Activated CD8-positive, alpha-beta T cell treated with anti-CD3 and anti-CD28 coated beads, Interleukin-2, amount 10 ng/mL, durations not matched to agents 7 days and 5 days (primary cell): ENCODE measurements at regions not wholly inside any gene's neighbourhood (a gene's known extent, or its start where the extent isn't known, plus 50 kb on each side); places are given as distances from the start of the nearest gene placed in this dataset.

Experiments
- ATAC-seq: fragments of 150-1000 bp; cut with Tn5 transposase; one replicate; pipeline ENCODE4 v1.10.0; 2021; ENCODE audit warnings: moderate library complexity
- CTCF ChIA-PET: fragments of 350-600 bp; sonication (Branson Sonifier 250); formaldehyde crosslinking; loops from one replicate; lab custom pipeline; 2021; ENCODE audit warnings: antibody characterized with exemption; lab: Charles Lee
- POLR2A ChIA-PET: fragments of 350-600 bp; sonication (Branson Sonifier 250); formaldehyde crosslinking; loops from one replicate; lab custom pipeline; 2021; ENCODE audit warnings: antibody characterized with exemption; lab: Charles Lee
- DNase-seq: peaks from one replicate; pipeline ENCODE4 v3.0.0-alpha.2; 2020
- H3K27ac Mint-ChIP-seq: one replicate; pipeline ENCODE4 v1.8.0; 2021; ENCODE audit warnings: mild to moderate bottlenecking, mixed read lengths
- H3K27me3 Mint-ChIP-seq: one replicate; pipeline ENCODE4 v1.8.0; 2021; ENCODE audit warnings: low read depth, mixed read lengths
- H3K36me3 Mint-ChIP-seq: one replicate; pipeline ENCODE4 v1.8.0; 2021; ENCODE audit warnings: low read depth, mixed read lengths
- H3K4me1 Mint-ChIP-seq: one replicate; pipeline ENCODE4 v1.8.0; 2021; ENCODE audit warnings: low read depth, mixed read lengths
- H3K4me3 Mint-ChIP-seq: one replicate; pipeline ENCODE4 v1.8.0; 2021; ENCODE audit warnings: mild to moderate bottlenecking, mixed read lengths
- H3K9me3 Mint-ChIP-seq: one replicate; pipeline ENCODE4 v1.8.0; 2022; ENCODE audit warnings: mixed read lengths; ENCODE audit not compliant: insufficient read depth

DNA sequence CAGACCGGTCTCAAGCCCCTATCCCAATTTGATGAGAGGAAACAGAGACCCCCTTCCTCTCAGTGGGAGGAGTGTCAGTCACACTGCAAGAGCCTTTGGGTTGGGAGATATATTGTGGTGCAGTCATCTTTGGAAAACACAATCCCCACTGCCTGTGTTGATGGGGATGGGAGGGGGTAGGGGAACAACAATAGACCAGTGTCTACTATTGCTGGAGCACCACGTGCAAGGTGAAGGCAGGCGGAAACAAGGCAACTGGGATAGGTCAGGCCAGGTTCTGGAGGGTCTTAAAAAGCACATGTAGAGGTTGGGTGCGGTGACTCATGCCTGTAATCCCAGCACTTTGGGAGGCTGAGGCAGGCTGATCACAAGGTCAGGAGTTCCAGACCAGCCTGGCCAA lies 127.9 kb downstream of the ZFP36L2 start:
- Mint-ChIP-seq H3K36me3 (peaks cover 13% of the 10 kb centered on the region), H3K27me3 (no peaks in the 10 kb centered on the region), H3K9me3 (no peaks in the 10 kb centered on the region), H3K27ac (no peak overlapping the region), H3K4me3 (no peak overlapping the region), H3K4me1 (no peaks in the 10 kb centered on the region)
- DNase-seq (no peak), ATAC-seq (no peak)
- POLR2A ChIA-PET, result no interaction called here
- CTCF ChIA-PET, result interaction anchor here (0.5 kb wide), 1 partner anchor 385 kb away, joined by 3 read pairs; no protein-coding TSS in a partner anchor

DNA sequence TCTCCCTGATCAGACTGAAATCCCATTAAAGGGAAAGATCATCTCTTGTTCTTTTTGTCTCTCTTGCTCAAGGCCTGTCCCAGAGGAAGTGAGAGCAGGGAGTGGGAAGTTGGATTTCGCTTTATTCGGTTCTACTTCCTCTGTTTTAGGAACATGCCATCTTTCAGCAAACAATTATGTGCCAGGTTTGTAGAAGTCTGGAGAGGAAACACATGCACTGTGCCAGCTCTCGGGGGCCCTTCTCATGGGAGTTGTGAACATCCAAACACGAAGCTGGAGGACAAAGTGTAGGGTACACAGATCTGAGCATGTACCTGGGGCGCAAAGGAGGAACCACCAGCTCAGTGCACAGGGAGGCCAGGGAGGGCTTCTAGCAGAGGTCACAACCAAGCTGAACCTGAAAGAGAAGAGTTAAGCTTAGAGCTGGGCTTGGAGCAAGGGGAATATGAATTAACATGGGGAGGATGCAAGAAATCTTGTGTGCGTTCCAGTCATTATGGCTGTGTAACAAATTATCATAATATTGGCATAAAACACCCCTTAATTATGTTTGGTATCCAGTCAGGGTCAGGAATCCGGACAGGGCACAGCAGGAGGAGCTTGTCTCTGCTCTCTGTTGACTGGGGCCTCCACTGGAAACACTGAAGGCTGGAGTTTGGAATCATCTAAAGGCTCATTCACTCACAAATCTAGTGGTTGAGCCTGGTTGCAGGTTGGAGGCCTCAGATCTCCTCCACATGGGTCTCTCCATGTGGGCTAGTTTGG lies 128.6 kb downstream of the ZFP36L2 start:
- peaks cover 13% of the 10 kb centered on the region for H3K36me3 Mint-ChIP-seq
- H3K9me3 Mint-ChIP-seq, result no peaks in the 10 kb centered on the region
- CTCF ChIA-PET, result no interaction called here
- POLR2A ChIA-PET, result no interaction called here
- no peak overlapping the region for H3K4me3 Mint-ChIP-seq
- no peak overlapping the region for H3K27ac Mint-ChIP-seq
- H3K27me3 Mint-ChIP-seq, result no peaks in the 10 kb centered on the region
- DNase-seq, result no peak
- no peak for ATAC-seq
- no peaks in the 10 kb centered on the region for H3K4me1 Mint-ChIP-seq

DNA sequence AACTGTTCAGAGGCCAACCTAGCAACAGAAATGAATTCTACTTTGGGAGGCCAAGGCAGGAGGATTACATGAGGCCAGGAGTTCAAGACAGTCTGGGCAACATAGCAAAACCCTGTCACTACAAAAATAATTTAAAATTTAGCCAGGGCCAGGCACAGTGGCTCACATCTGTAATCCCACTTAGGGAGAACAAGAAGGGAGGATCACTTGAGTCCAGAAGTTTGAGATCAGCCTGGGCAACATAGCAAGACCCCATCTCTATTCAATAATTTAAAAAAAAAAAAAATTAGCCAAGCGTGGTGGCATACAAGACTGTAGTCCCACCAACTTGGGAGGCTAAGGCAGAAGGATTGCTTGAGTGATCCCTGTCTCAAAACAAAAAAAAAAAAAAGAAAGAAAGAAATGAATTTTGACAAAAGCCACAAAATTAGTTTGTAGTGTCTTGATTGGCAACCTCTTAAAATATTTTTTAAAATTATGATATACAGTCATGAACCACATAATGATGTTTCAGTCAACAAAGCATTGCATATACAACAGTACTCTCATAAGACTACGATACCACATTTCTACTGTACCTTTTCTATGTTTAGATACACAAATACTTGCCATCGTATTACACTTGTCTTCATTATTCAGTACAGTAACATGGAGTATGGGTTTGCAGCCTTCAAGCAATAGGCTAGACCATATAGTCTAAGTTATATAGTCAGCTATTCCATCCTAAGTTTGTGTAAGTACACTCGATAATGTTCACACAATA lies 130.7 kb downstream of the ZFP36L2 start:
- Mint-ChIP-seq H3K4me1 (no peaks in the 10 kb centered on the region), H3K4me3 (no peak overlapping the region), H3K9me3 (no peaks in the 10 kb centered on the region), H3K27me3 (no peaks in the 10 kb centered on the region), H3K36me3 (peaks cover 18% of the 10 kb centered on the region), H3K27ac (no peak overlapping the region)
- POLR2A ChIA-PET, result no interaction called here
- CTCF ChIA-PET, result no interaction called here
- no peak for DNase-seq
- no peak for ATAC-seq

GRCh38 chr2:43092520-43093179 lies 133.8 kb downstream of the ZFP36L2 start:
- Mint-ChIP-seq H3K4me3 (no peak overlapping the region), H3K27me3 (no peaks in the 10 kb centered on the region), H3K27ac (no peak overlapping the region), H3K36me3 (peaks cover 18% of the 10 kb centered on the region), H3K4me1 (no peaks in the 10 kb centered on the region), H3K9me3 (no peaks in the 10 kb centered on the region)
- ChIA-PET POLR2A (no interaction called here), CTCF (interaction anchor here (1.0 kb wide), 1 partner anchor 137 kb away, joined by 4 read pairs; no protein-coding TSS in a partner anchor)
- DNase-seq (no peak), ATAC-seq (no peak)

DNA sequence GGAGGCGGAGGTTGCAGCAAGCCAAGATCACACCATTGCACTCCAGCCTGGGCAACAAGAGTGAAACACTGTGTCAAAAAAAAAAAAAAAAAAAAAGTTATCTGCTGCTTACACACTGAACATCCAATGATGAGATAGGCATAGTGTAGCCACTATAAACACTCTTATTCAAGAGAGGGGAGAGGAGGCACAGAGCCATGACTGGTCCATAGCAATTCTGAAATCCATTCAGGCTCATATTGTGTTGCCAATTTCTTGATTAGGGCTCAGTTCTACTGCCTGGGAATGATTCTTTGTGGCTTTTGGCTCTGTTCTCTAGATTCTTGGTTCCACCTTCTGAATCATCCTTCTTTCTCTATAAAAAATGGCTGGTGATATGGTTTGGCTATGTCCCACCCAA lies 136.1 kb downstream of the ZFP36L2 start:
- no peak for DNase-seq
- Mint-ChIP-seq H3K36me3 (peaks cover 10% of the 10 kb centered on the region), H3K27me3 (no peaks in the 10 kb centered on the region), H3K4me3 (no peak overlapping the region), H3K4me1 (no peaks in the 10 kb centered on the region), H3K9me3 (no peaks in the 10 kb centered on the region), H3K27ac (no peak overlapping the region)
- POLR2A ChIA-PET, result no interaction called here
- CTCF ChIA-PET, result no interaction called here
- no peak for ATAC-seq

DNA sequence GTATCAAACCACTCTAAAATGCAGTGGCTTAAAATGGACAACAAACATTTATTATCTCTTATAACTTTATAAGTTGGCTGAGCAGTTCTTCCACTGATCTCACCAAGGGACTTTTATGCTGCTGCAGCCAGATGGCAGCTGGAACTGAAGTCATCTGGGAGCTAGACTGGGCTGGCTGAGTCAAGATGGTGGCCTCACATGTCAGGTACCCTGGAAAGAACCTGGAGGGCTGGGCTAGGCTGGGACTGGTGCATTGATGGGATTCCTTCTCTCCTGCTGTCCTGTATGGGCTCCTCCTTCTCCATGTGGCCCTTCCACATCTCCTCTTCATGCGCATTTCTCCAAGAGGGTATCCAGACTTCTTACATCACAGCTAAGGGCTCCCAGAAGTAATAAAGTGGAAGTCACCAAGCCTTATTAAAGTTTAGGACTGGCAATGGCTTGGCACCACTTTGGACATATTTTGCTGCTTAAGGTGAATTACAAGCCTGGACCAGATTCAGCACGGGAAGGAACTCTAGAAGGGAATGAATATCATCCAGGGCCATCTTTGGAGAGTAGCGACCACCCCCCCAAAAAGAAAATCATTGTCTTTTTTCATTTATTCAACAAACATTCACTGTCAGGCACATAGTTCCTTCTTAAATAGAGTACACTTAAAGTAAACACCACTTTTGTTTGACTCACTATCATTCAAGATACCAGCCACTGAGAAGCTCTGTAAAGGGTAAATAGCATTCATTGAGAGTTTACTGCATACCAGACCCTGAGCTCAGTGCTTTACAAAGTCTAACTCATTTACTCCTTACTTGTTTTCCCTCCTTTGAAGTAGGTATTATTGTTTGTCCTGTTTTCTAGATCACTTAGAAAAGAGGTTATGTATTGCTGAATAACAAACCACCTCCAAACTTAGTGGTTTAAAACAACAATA lies 138.0 kb downstream of the ZFP36L2 start:
- Mint-ChIP-seq H3K9me3 (no peaks in the 10 kb centered on the region), H3K4me1 (no peaks in the 10 kb centered on the region), H3K4me3 (no peak overlapping the region), H3K27ac (no peak overlapping the region), H3K36me3 (peaks cover 4% of the 10 kb centered on the region), H3K27me3 (no peaks in the 10 kb centered on the region)
- ChIA-PET POLR2A (no interaction called here), CTCF (no interaction called here)
- DNase-seq (no peak), ATAC-seq (no peak)

DNA sequence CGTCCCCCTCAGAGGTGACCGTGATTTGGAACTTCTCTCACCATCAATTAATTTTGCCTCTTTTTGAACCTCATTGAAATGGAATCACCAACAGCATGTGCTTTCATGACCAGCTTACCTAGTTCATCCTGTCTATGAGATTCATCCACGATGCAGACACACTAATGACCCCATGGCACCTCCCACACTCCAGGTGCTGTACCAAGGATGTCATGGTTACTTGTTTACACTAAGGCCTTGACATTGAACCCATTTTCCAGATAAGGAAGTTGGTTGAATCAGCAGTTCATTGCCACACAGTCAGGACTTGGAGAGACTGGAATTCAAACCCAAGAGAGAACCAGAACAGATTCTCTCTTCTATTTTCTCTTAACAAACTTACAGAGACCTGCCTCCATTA lies 139.0 kb downstream of the ZFP36L2 start:
- peaks cover 2% of the 10 kb centered on the region for H3K4me1 Mint-ChIP-seq
- no peak for ATAC-seq
- ChIA-PET POLR2A (no interaction called here), CTCF (no interaction called here)
- no peak overlapping the region for H3K4me3 Mint-ChIP-seq
- no peaks in the 10 kb centered on the region for H3K27me3 Mint-ChIP-seq
- no peak for DNase-seq
- peaks cover 3% of the 10 kb centered on the region for H3K36me3 Mint-ChIP-seq
- no peak overlapping the region for H3K27ac Mint-ChIP-seq
- no peaks in the 10 kb centered on the region for H3K9me3 Mint-ChIP-seq

DNA sequence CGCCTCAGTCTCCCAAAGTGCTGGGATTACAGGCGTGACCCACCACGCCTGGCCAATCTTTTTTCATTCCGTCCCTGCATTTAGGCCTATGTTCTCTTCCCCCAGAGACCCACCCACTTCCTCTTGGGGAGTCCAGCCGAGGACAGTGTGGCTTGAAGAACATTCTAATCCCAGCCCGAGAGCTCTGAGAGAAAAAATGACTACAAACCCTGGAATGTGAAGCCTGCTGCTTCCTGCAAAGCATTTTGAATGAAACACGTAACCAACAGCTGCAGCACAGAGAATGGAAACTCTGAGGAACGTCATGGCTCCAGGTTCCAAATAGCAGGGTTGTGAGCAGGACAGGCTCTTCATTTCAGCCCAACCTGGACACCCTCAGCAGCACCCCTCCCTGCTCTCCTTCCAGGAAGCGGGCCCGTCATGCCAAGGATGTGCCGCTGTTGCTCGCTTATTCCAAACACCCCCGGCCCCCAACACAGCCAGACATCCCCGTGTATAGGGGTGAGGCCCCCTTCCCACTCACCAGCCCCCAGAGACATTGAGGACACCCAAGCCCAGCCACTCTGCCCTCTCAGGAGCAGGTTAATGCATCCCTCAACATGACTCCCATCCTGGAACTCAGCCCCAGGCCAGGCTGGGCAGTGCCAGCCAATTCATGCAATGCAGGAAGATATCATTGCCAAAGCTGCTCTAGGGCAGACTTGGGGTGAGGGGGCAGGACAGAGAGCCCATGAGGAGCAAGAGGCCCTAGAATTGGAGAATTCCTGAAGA lies 139.8 kb downstream of the ZFP36L2 start:
- no peaks in the 10 kb centered on the region for H3K27me3 Mint-ChIP-seq
- H3K27ac Mint-ChIP-seq, result no peak overlapping the region
- ATAC-seq (no peak), DNase-seq (no peak)
- peaks cover 2% of the 10 kb centered on the region for H3K4me1 Mint-ChIP-seq
- no peaks in the 10 kb centered on the region for H3K9me3 Mint-ChIP-seq
- ChIA-PET POLR2A (no interaction called here), CTCF (no interaction called here)
- no peak overlapping the region for H3K4me3 Mint-ChIP-seq
- H3K36me3 Mint-ChIP-seq, result no peaks in the 10 kb centered on the region

DNA sequence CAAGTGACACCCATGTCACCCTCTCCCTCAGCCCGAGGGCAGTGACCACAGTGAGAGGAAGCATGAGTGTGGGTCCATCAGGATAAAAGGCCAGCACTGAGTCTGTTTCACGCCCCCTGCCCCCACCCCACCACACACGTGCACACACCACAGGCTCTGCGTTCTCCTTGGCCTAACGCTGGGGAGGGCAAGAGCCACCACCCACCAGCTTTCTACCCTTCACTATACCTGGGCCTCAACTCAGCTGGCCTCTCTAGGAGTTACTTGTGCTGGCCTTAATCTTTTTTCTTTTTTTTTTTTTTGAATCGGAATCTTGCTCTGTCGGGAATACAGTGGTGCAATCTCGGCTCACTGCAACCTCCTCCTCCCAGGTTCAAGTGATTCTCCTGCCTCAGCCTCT lies 140.5 kb downstream of the ZFP36L2 start:
- Mint-ChIP-seq H3K27ac (no peak overlapping the region), H3K36me3 (no peaks in the 10 kb centered on the region), H3K4me1 (peaks cover 2% of the 10 kb centered on the region), H3K9me3 (no peaks in the 10 kb centered on the region), H3K27me3 (no peaks in the 10 kb centered on the region), H3K4me3 (no peak overlapping the region)
- POLR2A ChIA-PET, result no interaction called here
- CTCF ChIA-PET, result no interaction called here
- ATAC-seq, result no peak
- DNase-seq, result no peak

DNA sequence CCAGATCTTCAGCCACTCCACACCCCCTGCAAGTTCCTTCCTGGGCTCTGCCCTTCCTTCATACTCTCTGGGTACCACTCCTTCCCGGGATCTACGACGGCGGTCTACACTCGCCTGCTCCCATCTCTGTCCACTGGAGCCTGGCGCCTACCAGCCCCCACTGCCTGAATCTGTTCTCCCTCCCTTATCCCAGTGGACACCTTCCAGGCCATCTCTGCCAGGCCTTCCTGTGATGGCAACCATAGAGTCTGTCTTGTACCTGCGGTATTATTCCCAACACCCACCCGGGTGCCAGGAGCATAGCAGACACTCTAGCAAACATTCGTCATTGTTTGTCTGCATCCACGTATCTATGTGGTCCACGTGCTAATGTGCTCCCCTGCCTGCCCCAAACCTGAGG lies 140.9 kb downstream of the ZFP36L2 start:
- H3K27ac Mint-ChIP-seq, result no peak overlapping the region
- ChIA-PET CTCF (no interaction called here), POLR2A (no interaction called here)
- ATAC-seq (no peak), DNase-seq (no peak)
- H3K4me3 Mint-ChIP-seq, result no peak overlapping the region
- peaks cover 2% of the 10 kb centered on the region for H3K4me1 Mint-ChIP-seq
- no peaks in the 10 kb centered on the region for H3K27me3 Mint-ChIP-seq
- H3K36me3 Mint-ChIP-seq, result no peaks in the 10 kb centered on the region
- H3K9me3 Mint-ChIP-seq, result no peaks in the 10 kb centered on the region

DNA sequence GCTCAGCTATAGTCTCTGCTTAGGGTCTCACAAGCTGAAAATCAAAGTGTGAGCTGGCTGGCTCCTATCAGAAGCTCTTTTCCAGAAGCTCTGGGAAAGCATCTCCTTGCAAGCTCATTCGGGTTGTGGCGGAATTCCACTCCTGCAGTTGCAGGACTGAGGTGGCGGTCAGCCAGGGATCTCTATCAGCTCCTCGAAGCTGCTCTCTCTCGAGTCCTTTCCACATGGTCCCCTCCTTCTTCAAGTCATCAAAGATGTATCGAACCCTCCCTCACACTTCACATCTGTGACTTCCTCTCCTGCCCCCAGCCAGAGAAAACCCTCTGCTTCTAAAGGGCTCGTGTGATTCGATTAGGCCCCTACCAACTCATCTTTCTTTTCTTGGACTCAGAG lies 141.7 kb downstream of the ZFP36L2 start:
- Mint-ChIP-seq H3K27ac (no peak overlapping the region), H3K27me3 (no peaks in the 10 kb centered on the region), H3K9me3 (no peaks in the 10 kb centered on the region), H3K36me3 (no peaks in the 10 kb centered on the region), H3K4me1 (peaks cover 10% of the 10 kb centered on the region), H3K4me3 (no peak overlapping the region)
- ATAC-seq, result no peak
- POLR2A ChIA-PET, result no interaction called here
- CTCF ChIA-PET, result no interaction called here
- no peak for DNase-seq
